NCI-H510A treated with DMSO at 0.1 percent for 48 hours (cell line): ENCODE measurements at regions not wholly inside any gene's neighbourhood (a gene's known extent, or its start where the extent isn't known, plus 50 kb on each side); places are given as distances from the start of the nearest gene placed in this dataset.

Source experiments
- DNase-seq: peaks from one replicate; lab custom pipeline; 2025; lab: John Stamatoyannopoulos, UW

DNA sequence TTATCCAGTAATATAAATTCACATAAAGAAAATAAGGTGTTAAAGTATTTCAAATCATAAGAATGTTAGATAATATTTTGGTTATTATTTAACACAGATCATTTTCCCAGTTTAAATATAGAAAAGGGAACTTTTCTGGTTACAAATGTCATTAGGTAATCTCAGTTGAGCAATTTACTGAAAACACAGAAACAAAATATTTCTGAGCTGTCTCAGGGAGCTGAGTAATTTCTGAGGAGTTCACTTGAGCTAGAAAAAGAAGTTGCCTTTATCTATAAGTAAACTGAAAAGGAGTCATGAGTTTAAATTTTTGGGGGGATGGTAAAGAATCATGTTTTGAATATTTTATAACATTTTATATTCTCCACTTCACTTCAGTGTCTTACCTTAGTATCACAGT lies 855.4 kb upstream of the ARPP21 start:
- DNase-seq = no peak

DNA sequence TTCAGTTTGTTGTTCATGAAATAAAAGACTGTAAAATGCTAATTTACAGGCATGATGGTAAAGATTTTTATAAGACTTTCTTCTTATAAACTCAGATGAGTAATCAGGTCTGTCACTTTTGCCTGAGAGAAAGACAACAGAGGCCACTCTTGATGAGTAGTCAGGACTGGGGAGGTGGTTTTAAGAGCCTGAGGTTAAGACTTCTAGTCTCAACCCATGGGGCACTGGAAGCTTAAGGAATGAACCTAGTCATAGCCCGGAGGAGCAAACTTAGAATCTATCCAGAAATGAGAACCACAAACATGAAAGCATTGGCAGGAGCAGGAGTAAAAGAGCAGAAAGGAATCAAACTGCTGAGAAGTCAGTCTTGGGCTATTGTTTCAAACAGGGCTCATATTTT lies 846.3 kb upstream of the ARPP21 start:
- no peak for DNase-seq

DNA sequence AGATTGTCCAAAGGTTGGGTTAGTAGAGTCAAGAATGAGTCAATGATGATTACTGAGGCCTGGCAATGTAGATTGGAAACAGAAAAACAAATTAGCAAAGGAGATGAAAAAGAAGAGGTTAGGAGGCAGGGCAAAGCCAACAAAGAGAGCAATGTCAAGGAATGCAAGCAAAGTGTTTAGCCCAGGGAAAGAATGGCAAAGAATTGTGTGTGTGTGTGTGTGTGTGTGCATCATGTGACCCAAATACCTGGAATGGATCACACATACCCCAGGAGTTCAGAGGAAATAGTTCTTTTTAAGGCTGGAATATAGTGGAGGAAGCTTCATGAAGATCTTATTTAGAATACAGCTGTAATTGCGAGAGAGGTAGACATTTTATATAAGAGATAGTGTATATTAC lies 831.7 kb upstream of the ARPP21 start:
- no peak for DNase-seq

DNA sequence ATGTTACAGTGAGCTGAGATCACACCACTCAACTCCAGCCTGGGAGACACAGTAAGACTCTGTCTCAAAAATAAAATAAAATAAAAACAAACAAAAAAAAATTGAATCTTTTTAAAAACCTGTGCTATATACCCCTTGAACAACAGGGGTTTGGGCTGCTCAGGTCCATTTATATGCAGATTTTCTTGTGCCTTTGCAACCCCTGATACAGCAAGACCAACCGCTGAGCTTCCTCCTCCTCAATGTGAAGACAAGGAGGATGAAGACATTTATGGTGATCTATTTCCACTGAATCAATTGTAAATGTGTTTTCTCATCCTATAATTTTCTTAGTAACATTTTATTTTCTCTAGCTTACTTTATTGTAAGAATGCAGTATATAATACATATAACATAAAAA lies 831.0 kb upstream of the ARPP21 start:
- no peak for DNase-seq

DNA sequence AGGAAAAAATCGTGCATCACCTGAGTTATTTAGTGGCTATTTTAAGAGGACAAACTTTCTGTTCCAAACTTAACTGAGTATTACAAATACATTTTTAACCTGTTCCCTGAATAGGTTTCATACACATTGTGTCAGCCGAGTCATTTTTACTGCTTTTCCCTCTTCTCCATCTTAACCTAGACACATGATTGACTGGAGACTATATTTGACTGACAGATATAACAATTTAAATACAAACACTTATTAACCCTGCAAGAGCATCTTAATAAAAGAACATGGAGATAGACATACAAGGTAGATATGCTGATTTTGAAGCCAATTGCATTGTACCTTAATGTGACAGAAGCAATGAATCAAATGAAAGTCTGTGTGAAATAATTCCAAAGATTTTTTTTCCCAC lies 810.5 kb upstream of the ARPP21 start:
- DNase-seq = no peak

DNA sequence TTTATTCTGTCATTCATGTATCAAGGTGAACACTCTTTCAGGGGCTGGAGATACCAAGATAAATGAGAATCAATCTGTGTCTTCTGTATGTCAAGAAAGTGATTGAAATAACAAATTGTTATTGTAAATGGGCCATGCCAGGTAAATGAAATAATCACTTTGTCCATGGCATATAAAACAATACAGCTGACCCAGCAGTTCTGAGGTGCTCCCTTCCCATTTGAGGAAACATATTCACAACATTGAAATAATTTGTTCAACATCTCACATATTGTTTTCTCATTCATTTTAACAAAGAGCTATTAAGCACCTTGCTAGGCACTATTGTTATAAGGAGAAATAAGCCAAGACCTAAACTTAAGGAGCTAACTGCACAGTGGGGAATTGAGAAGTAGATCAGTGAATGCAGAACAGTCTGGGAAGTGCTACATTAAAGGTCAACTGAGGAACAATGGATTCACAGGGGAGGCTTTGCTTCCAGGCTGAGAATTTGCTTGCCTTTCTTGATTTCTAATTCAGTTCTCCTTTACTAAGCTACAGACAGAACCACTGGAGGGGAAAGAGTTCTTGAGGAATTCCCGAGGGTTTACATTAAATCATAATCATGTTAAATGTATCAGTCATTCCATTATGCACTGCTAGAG lies 806.3 kb upstream of the ARPP21 start:
- no peak for DNase-seq

DNA sequence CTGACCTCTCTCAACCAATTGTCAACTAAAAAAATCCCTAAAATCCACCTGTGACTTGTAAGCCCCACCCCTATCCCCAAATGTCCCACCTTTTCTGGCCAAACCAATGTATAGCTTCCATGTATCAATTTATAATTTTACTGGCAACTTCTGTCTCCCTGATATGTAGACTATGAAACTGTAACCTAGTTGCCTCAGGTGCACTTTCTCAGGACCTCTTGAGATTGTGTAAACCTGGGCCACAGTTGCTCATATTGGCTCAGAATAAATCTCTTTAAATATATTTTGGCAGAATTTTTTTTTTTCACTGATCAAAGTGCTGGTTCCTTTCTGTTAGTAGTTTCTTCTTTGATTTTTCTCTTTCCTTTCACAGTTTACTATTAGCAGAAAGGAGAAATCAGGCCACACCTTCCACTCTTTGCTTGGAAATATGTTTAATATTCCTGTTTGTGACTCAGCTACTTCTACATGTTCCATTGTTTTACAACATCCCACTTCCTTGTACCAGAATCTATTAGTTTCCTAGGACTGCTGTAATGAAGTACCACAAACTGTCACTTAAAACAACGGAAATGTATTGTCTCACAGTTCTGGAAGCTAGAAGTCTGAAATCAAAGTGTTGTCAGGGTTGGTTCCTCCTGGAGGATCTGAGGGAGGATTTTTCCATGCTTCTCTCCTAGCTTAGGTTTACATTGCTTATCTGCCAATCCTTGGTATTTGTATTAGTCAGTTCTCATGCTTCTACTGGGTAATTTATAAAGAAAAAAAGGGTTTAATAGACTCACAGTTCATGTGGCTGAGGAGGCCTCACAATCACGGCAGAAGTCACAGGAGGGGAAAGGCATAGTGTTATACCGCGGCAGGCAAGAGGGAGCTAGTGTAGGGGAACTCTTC lies 801.2 kb upstream of the ARPP21 start:
- no peak for DNase-seq

DNA sequence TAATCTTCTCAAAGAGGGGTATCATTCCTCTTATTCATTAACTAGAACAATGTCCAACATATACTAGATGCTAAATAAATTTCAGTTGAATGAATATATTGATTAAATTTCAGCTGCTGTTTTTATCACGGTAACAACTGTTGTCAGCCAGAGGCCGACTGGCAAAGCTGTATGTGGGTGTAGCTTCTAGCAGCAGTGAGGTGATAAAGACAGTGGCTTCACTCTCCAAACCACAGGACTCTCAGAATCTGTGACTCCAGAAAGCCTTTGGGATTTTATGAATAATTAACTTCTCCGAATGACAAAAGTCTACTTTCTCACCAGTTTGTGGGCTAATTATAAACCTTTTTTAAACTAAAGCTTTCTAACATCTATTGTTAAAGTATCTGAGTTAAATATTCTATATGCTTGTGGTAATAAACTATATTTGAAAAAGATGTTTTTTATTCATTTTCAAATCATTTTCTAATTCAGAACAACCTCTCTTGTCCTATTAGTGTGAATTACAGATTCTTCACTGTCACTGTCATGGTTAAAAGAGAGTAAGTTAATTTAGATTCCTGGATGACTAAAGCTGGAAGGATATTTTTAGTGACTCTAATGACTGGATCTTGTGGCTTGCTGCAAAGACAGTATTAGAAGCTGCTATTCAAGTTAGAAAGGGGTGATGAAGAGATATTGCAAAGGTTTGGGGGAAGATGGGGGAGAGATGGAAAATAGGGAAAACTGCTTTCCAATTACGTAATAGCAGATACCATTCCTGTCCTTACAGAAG lies 796.4 kb upstream of the ARPP21 start:
- no peak for DNase-seq

DNA sequence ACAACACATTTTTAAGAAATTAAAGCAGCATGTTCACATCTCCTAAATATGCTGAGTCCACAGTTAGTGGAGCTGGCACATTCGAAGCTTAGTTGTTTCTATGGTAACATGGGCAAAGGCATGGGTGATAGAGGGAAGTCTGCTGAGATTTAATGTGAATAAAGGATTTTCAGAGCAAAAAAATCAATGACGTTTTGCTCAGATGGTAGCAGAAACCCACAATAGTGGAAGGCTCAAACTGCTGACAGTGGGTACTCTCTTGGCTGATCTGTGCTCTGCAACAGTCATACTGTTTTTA lies 795.1 kb upstream of the ARPP21 start:
- DNase-seq = no peak

DNA sequence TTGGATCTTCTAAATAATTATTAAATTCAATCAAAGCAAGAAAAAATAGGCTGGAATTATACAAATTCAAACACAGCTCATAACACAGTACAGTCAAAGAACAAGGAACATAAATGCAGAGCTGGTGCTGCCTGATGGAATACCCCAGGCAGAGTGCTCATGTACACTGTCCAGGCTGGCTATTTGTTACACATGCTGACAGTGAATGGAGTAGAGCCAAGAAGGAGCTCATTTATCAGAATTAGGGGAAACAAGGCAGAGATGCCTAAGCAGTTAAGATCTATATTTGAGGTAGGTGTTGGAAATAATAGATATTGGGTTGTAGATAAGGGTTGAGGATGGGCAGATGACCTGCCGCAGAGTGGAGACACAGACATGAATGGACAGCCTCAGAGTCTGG lies 788.2 kb upstream of the ARPP21 start:
- no peak for DNase-seq

DNA sequence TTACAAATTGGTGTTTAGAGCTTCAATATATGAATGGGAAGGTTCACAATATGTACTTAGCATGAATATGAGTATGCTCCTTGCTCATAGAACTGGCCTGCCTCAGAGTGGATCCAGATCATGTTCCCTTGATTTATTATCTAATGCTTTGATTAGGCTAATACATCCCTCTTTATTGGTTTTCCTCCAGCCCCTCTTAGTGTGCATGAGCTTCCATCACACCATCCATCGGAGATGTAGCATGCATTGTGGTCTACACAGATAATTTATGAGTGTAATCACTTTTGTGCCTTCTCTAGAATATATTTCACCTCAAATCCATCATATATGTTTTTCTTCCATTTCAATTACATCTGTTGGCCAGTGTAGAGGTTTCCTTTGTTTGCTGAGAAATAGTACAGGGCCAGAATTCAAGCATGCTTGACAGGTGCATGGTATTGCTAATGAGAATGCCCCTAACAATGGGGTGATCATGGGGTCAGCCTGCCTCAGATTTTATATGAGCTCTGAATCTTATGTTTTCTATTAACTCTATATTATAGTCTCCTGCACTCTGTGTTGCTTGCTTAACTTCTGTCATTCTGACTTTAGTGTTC lies 786.4 kb upstream of the ARPP21 start:
- no peak for DNase-seq

DNA sequence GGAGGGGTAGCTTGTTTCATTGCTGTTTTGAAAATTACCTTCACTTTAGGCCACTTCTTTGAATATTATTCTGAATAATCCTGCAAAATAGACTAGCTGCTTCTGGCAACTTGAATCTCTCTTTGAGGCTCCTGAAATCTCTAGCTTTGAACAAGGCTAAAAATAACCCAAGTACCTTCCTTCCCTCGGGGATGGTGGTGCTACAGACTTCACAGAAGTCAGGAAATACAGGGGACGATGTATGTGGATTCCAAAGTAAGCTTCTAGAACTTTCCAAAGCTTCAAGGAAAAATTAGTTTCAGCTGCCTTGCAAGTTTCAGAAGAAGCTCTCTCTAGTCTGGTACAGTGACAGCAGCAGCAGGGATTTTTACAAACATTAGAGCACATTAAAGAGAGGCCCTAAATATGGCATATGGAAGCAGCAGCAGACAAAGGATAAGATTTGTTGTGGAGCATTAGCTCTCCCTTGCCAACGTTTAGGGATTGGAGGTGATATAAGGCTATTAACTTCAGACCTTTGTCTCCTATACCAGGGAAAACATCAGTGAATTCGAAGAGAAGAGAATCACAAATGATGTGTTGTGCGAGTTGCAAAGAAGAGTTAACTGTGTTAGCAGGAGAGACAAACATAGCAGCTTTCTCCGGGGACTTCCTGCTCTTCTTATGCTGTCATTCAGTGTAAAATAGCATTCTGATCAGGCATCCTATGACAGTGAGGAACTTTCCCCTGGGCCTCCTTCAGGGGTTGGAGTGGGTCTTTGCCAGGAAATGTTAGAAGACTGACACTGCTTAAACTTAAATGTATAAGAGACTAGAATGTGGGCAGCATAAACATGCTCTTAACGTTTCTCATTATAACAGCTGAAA lies 783.0 kb upstream of the ARPP21 start:
- no peak for DNase-seq

DNA sequence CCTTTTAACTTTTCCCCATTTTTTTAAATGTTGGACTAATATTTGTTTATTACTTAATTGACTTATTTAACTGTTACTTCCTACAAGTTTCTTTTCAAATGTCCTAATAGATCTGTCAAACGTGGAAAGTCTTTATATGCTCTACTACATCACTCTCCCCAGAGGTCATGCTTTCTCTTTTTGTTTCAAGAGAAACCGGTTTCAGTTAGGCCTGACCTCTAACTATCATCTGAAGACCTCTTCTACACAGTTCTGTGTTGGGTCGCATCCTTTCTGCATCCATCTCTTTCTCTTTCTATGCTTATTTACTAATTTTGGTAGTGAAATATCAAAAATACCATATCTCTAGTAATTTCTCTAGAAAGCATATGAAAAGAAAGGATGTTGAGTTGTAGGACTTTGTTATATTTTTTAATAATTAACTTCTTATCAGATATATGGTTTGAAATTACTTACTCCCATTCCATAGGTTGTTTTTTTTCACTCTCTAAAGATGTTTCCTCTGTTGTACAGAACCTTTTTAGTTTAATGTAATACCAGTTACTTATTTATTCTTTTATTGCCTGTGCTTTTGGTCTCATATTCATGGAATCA lies 781.2 kb upstream of the ARPP21 start:
- DNase-seq = no peak

DNA sequence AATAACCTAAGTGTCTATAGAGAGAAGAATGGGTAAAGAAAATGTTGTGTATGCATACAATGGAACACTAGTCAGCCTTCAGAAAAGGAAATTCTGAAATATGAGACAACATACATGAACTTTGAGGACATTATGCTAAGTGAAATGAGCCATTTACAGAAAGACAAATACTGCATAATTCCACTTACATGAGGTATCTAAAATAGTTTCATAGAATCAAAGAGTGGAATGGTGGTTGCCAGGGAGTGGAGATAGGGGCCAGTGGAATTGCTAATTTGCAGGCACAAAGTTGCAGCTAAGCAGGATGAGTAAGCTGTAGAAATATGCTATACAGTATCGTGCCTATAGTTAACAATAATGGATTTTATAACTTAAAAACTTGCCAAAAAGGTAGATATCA lies 779.6 kb upstream of the ARPP21 start:
- no peak for DNase-seq

DNA sequence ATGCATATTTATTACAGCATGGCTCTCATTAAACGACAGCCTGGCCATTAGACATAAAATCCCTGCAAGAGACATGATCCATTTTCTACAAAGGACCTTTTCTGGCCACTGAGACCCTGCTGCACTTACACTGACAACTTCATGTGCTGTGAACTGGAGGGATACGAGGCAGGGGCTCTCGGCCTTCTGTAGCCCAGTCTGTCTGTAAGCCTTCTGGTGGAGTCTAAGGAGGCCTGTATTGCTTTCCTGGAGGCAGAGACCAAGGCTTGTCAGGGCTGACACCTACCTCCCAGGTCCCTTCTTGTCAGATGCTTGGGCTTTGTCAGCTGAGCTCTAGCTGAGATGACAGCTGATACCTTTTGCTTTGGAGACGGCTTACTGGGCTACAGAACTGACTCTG lies 776.9 kb upstream of the ARPP21 start:
- DNase-seq = no peak

DNA sequence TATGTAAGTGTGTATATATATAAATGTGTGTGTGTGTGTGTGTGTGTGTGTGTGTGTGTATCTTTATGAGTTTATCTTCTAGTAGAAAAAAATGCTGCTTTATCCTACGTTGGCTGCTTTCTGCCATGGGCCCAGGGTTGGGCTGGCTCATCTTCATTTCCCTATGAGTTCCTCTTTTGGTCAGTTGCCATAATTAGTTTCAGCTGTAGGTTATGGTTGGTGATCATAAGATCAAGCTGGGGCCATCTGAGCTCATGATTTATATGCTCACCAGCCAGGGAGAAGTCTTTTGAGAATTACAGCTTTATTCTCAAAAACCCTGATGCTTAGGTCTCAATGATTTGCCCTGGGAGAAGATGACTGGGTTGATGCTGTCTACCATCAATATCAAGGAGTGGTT lies 775.8 kb upstream of the ARPP21 start:
- DNase-seq = no peak

DNA sequence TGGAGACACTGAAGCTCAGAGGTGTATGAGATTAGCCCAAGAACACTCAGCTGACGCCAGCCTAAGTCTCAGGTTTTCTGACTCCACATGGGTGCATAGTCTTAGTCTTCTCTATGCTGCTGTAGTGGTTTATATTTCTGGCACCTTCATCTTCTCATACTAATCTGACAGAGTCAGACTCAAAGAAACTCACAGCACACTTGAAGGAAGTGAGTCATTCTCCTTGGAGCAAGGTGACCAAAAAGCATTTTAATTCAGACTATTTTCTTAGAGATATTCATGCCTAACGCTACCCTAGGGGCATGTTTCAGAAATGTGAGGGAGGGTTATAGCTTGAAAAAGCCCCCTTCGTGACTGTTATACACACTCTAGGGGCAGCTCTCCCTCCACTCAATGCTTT lies 775.3 kb upstream of the ARPP21 start:
- DNase-seq = no peak

DNA sequence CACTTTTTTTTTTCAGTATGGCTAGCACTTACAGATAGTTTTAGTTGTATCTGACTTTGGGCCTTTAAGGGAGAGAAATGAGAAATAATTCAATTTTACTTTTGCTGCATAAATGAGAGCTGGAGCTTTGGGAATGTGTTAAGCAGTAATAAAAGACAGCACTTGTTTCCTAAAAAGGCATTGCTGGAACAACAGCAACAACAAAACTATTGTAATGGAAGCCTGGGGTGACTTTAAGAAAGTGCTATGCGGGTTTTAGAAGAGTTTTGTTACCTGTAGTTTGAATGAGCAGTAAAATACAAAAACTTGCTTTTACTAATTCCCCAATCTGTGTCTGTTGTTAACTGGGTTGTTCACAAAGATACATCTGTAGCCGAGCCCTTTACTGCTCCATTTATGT lies 774.0 kb upstream of the ARPP21 start:
- no peak for DNase-seq

DNA sequence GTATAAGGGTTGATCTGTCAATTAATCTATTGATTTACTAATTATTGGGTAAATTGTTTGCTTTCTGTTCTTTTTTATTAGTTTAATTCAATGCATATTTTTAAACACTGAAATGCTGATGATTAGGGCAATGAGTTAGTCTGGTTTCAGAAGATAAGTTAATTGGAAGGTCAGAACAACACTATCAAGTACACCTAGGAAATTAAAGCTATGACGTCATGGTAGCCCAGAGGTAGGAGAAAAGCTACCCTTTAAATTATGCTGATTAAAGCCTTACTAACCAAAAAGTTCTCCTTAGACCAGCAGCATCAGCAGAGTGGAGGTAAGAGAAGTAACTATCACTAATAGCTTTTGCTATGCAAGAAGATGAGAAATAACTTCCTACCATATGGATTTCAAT lies 770.4 kb upstream of the ARPP21 start:
- no peak for DNase-seq

DNA sequence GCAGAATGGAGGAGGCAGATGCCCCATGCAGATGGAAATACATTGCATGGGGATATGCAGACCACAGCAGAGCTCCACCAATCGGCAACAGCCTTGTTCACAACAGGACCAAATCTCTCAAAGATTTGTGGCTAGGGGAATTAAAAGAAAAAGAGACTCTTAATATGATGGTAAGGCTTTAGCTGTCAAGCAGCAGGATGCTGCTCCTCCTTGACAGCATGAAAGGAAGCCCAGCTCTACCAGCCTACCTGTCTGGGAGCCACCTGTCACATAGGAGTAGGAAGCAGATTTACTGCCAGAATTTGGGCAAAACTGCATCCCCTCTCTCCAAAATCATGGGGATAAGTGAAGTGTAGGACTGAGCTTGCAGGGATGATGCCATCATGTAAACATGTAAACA lies 769.6 kb upstream of the ARPP21 start:
- no peak for DNase-seq

DNA sequence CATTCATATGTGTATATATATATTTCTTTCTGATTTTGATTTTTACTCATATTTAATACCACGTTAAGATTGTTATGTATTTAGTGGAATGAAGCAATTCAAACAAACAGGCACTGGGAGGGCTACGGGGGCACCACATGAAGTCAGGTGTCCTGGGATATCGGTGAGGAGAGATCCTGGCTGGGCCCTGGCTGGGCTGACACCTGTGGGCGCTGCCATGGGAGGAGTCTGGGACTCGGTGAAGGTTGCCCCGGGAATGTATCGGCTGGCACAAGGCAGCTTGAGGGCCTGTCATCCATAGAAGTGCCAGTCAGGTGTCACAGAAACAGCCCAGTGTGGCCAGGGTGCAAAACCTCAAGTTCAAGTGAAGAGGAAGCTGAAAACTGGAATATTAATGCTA lies 766.9 kb upstream of the ARPP21 start:
- no peak for DNase-seq
